Ascending aorta (tissue), 2 donors: ENCODE measurements at regions not wholly inside any gene's neighbourhood (a gene's known extent, or its start where the extent isn't known, plus 50 kb on each side); places are given as distances from the start of the nearest gene placed in this dataset.

Experiments
- DNase-seq, 2 donors: peaks; one replicate each; pipeline ENCODE4 v3.0.0-alpha.2; 2019; ENCODE audit warnings: low spot score in 2 of 2
- H3K27ac ChIP-seq, 2 donors: fragments of 200-600 bp; sonication (generic); one replicate each; pipeline ENCODE4 v1.5.1; 2016 to 2017; ENCODE audit warnings: mild to moderate bottlenecking in 1 of 2
- H3K27me3 ChIP-seq: fragments of 200-600 bp; sonication (generic); one replicate; pipeline ENCODE4 v1.5.1; 2017
- H3K36me3 ChIP-seq, 2 donors: fragments of 200-600 bp; sonication (generic); one replicate each; pipeline ENCODE4 v1.5.1; 2016
- H3K4me1 ChIP-seq, 2 donors: fragments of 200-600 bp; sonication (generic); one replicate each; pipeline ENCODE4 v1.5.1; 2016 to 2017; ENCODE audit warnings: mild to moderate bottlenecking in 1 of 2
- H3K4me3 ChIP-seq, 2 donors: fragments of 200-600 bp; sonication (generic); one replicate each; pipeline ENCODE4 v1.5.1; 2016 to 2017; ENCODE audit warnings: mild to moderate bottlenecking in 1 of 2
- H3K9me3 ChIP-seq, 2 donors: fragments of 200-600 bp; sonication (generic); one replicate each; pipeline ENCODE4 v1.5.1; 2016
- intact Hi-C: fragments of 100-400 bp; cut with DNase I; formaldehyde crosslinking; loops from one replicate; pipeline ENCODE4 v1.15.1; 2023
- TF ChIP-seq, protein P1 (sequence below), 3 experiments: fragments of 200-600 bp in 2 of 3; fragments of 450-650 bp in 1 of 3; sonication (generic) in 2 of 3; IDR thresholded peaks; one replicate each; pipeline ENCODE4 v1.5.1; 2016 to 2019; ENCODE audit warnings: antibody characterized with exemption in 3 of 3, mild to moderate bottlenecking in 1 of 3, moderate library complexity in 1 of 3

DNA sequence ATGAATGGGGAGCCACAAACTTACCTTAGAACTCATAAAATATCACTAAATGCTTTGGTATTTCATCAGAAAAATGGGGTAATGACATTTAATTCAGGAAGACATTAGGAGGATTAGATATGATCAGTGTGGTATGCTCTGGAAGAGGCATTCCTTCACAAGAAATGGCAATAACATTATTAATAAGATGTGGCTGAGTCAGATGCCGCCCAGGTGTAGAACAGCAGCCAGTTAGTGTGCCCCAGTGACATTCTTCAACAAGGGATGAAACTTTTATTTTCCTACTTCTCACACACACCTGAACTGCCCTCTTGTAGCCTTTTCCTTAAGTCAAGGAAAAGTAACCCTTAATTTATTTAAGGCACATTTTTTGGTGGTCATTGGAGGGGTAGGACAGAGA lies 69.2 kb upstream of the DYNAP start:
- TF ChIP-seq, protein P1, sequence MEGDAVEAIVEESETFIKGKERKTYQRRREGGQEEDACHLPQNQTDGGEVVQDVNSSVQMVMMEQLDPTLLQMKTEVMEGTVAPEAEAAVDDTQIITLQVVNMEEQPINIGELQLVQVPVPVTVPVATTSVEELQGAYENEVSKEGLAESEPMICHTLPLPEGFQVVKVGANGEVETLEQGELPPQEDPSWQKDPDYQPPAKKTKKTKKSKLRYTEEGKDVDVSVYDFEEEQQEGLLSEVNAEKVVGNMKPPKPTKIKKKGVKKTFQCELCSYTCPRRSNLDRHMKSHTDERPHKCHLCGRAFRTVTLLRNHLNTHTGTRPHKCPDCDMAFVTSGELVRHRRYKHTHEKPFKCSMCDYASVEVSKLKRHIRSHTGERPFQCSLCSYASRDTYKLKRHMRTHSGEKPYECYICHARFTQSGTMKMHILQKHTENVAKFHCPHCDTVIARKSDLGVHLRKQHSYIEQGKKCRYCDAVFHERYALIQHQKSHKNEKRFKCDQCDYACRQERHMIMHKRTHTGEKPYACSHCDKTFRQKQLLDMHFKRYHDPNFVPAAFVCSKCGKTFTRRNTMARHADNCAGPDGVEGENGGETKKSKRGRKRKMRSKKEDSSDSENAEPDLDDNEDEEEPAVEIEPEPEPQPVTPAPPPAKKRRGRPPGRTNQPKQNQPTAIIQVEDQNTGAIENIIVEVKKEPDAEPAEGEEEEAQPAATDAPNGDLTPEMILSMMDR (IDR thresholded peaks at IDR 0.05), result no peak
- intact Hi-C loops, result no loop called here
- Histone ChIP-seq H3K4me1 (no peaks in the 10 kb centered on the region), H3K4me3 (no peak overlapping the region), H3K9me3 (no peaks in the 10 kb centered on the region), H3K36me3 (no peaks in the 10 kb centered on the region), H3K27ac (no peak overlapping the region), H3K27me3 (no peaks in the 10 kb centered on the region)
- no peak for DNase-seq

DNA sequence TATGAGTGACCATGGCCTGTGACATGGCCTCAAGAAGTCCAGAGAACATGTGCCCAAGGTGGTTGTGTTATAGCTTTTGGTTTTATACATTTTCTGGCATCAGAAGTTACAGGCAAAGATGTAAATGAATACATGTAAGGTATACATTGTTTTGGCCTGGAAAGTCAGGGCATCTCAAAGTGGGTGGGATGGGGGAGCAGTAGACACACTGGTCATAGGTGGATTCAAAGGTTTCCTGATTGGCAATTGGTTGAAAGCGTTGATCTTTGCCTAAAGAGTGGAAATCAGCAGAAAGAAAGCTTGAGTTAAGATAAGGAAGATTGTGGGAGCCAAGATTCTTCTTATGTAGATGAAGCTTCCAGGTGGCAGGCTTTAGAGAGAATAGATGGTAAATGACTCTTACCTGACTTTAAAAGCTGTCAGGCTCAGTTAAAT lies 62.1 kb upstream of the DYNAP start:
- DNase-seq, result no peak
- Histone ChIP-seq H3K27ac (no peak overlapping the region), H3K4me1 (no peaks in the 10 kb centered on the region), H3K9me3 (no peaks in the 10 kb centered on the region), H3K36me3 (no peaks in the 10 kb centered on the region), H3K27me3 (no peaks in the 10 kb centered on the region), H3K4me3 (no peak overlapping the region)
- intact Hi-C loops, result no loop called here
- TF ChIP-seq, protein P1 (IDR thresholded peaks at IDR 0.05), result no peak

DNA sequence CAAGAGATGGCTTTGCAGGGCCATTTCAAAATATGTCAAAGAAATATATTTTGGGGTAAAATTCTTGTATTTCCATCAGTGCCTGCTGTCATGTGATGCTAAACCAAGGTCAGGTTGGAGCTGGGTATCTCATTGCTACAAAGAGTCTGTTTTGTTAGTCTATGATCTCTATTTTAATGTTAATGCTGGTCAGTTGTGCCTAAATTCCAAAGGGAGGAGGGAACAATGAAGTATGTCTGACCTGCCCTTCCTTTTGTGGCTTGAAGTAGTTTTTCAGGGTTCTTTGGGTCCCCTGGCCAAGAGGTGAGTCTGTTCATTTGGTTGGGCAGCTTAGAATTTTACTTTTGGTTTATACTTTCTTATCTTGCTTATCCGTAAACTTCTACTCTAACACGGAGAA lies 61.6 kb upstream of the DYNAP start:
- no peaks in the 10 kb centered on the region for H3K4me1 ChIP-seq
- H3K9me3 ChIP-seq, result no peaks in the 10 kb centered on the region
- no peak overlapping the region for H3K4me3 ChIP-seq
- no peak overlapping the region for H3K27ac ChIP-seq
- TF ChIP-seq, protein P1 (IDR thresholded peaks at IDR 0.05), result no peak
- H3K36me3 ChIP-seq, result no peaks in the 10 kb centered on the region
- H3K27me3 ChIP-seq, result no peaks in the 10 kb centered on the region
- DNase-seq, result no peak
- intact Hi-C loops, result no loop called here

DNA sequence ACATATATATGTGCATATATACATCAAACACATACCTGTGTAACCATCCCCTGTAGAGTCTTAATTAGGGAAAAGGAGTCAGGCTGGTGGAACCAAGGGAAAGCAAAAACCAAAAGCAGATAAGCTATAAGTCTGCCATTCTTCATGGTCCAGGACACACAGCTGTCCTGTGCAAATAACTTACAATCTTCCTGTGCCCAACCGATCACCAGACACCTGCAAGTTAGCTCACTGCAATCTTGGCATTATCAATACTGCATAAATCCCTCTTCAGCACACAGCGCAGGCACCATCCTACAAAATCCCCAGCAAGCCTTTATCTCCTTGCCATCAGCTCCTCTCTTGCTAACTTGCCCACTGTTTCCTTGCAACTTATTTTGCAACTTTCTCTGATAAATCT lies 60.8 kb upstream of the DYNAP start:
- intact Hi-C loops, result no loop called here
- TF ChIP-seq, protein P1 (IDR thresholded peaks at IDR 0.05), result no peak
- H3K9me3 ChIP-seq, result no peaks in the 10 kb centered on the region

DNA sequence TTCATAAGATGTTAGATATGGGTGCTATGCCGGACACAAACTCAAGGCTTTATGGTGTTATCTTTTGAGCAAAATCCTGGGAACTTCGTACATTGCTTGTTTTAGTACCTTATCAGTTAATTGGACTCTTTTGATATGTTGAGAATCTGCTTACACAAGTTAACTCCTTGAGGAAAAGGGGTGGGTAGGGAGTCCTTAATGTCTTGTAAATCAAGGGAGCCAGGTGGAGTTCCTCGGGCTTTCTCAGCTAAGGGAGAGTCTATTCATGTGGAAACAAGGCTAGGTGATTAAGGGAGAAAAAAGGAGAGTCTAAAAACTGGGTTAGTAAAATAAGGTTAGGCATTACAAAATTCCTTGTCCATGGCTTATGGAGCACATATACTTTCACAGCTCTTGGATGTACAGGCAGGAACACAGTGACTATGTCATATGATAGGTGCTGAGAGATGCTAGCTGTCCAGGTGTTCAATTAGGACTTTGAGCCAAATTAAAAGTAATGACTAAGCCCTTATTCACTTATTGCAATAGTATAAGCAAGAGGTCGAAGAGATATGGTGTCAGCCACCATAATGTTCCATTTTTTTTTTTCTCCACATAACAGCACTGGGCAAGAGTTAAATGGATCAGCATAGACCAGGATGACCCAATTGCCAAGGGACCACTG lies 59.5 kb upstream of the DYNAP start:
- no peak for DNase-seq
- intact Hi-C loops, result no loop called here
- no peak overlapping the region for H3K4me3 ChIP-seq
- H3K27me3 ChIP-seq, result no peaks in the 10 kb centered on the region
- H3K4me1 ChIP-seq, result no peaks in the 10 kb centered on the region
- H3K36me3 ChIP-seq, result no peaks in the 10 kb centered on the region
- H3K27ac ChIP-seq, result no peak overlapping the region
- no peaks in the 10 kb centered on the region for H3K9me3 ChIP-seq
- TF ChIP-seq, protein P1 (IDR thresholded peaks at IDR 0.05), result no peak

More for the DNA sequence above, 60.8 kb upstream of the DYNAP start:
- DNase-seq, result no peak
- Histone ChIP-seq H3K27me3 (no peaks in the 10 kb centered on the region), H3K4me1 (no peaks in the 10 kb centered on the region), H3K36me3 (no peaks in the 10 kb centered on the region), H3K4me3 (no peak overlapping the region), H3K27ac (no peak overlapping the region)

DNA sequence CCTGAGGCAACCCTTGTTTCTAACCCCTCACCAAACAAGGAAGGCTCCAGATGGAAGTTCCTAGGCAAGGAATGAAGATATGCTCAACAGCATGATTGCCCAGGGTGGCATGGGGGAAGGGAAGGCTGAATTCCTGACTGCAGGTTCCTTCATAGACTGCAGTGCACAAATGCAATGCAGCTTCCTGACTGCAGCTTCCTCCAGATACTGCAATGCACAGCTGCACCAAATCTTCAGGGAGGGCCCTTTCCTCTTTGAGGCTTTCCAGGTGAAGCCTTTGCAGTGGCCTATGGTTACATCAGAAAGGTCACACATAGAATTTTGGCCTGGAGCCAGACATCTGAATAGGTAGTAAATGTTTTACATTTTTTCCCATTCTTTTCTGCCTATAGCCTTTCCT lies 58.8 kb upstream of the DYNAP start:
- Histone ChIP-seq H3K4me3 (no peak overlapping the region), H3K27ac (no peak overlapping the region), H3K36me3 (no peaks in the 10 kb centered on the region), H3K27me3 (no peaks in the 10 kb centered on the region), H3K9me3 (no peaks in the 10 kb centered on the region), H3K4me1 (no peaks in the 10 kb centered on the region)
- DNase-seq, result no peak
- TF ChIP-seq, protein P1 (IDR thresholded peaks at IDR 0.05), result no peak
- intact Hi-C loops, result no loop called here
